ENCODE measurements at regions not wholly inside any gene's neighbourhood (a gene's known extent, or its start where the extent isn't known, plus 50 kb on each side); places are given as distances from the start of the nearest gene placed in this dataset.

- no peak for DNase-seq
- ChIA-PET POLR2A (no interaction called here), CTCF (no interaction called here)
- Histone ChIP-seq H3K79me2 (ENCODE audit: control insufficient read depth, insufficient read depth, low read length) (no peaks in the 10 kb centered on the region), H3K4me1 (ENCODE audit: control insufficient read depth in 2 of 2, insufficient read depth in 2 of 2, low read length in 2 of 2) (no peaks in the 10 kb centered on the region), H4K20me1 (ENCODE audit: control insufficient read depth, insufficient read depth, low read length, poor library complexity, severe bottlenecking) (no peaks in the 10 kb centered on the region), H2AFZ (ENCODE audit: insufficient read depth, low read depth, low read length, poor library complexity, severe bottlenecking) (no peak overlapping the region), H3K27me3 (replicated peaks in 1 of 4; ENCODE audit: control extremely low read depth in 1 of 4, control insufficient read depth in 3 of 4, insufficient read depth in 4 of 4, low read length in 3 of 4) (peaks cover 0 to 6% (median 2%) of the 10 kb centered on the region in 4 experiments), H3K27ac (ENCODE audit: low read length in 2 of 2) (no peak overlapping the region), H3K4me3 (ENCODE audit: control extremely low read depth in 1 of 5, extremely low read depth in 1 of 5, insufficient read depth in 1 of 5, low read depth in 2 of 5, low read length in 4 of 5) (no peak overlapping the region), H3K9ac (ENCODE audit: low read length) (no peak overlapping the region), H3K36me3 (replicated peaks in 1 of 2; ENCODE audit: control extremely low read depth in 1 of 2, control insufficient read depth in 1 of 2, extremely low read depth in 1 of 2, insufficient read depth in 2 of 2, low read length in 1 of 2) (no peaks in the 10 kb centered on the region), H3K9me3 (ENCODE audit: control extremely low read depth in 1 of 3, control insufficient read depth in 2 of 3, insufficient read depth in 1 of 3, low read length in 2 of 3) (no peaks in the 10 kb centered on the region), H3K4me2 (replicated peaks; ENCODE audit: low read depth, low read length, poor library complexity, severe bottlenecking) (no peak overlapping the region)
- TF ChIP-seq EZH2 (IDR thresholded peaks at IDR 0.05; ENCODE audit: borderline replicate concordance, insufficient read depth, low read depth, low read length, poor library complexity, severe bottlenecking) (no peak), CTCF (IDR thresholded peaks at IDR 0.05) (no peak)
- H3K27ac Mint-ChIP-seq: no peak overlapping the region
- no peaks in the 10 kb centered on the region for H3K9me3 Mint-ChIP-seq (ENCODE audit: insufficient read depth)
- H3K4me3 Mint-ChIP-seq: no peak overlapping the region
- 93% methylated on average over 7 of the region's 7 CpGs for WGBS (ENCODE audit: insufficient coverage)
- H3K27me3 Mint-ChIP-seq: peaks cover 9% of the 10 kb centered on the region
- H3K4me1 Mint-ChIP-seq: no peaks in the 10 kb centered on the region
- intact Hi-C loops (cut with micrococcal nuclease): no loop called here
- no peak for ATAC-seq (ENCODE audit: low read depth)
Measured at GRCh38 chr20:40844332-40844731, 155.3 kb upstream of the MAFB start.

DNA sequence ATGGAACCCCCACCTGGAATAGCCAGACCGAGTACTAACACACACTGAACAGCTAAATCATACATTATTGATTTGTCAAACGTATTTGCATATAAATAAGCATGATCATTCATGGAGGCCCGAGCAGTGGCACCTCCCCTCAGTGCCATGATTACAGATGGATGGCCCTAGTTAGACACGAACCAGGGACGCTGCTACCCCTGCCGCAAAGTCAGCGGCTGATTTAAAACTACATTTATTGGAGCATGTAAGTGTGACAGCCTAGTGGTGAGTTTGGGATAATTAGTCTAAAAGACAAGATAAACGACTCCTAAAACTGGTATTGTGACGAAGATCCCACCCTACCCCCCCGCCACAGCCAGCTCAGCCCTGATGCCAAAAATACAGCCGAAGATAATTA, 159.1 kb upstream of the MAFB start:
- no peaks in the 10 kb centered on the region for H3K27me3 Mint-ChIP-seq
- 96% methylated on average over 3 of the region's 11 CpGs for WGBS (ENCODE audit: insufficient coverage)
- no peaks in the 10 kb centered on the region for H3K79me2 ChIP-seq (ENCODE audit: control insufficient read depth, insufficient read depth, low read length)
- CTCF ChIA-PET: no interaction called here
- POLR2A ChIA-PET: no interaction called here
- H3K9ac ChIP-seq (ENCODE audit: low read length): no peak overlapping the region
- H3K27me3 ChIP-seq (replicated peaks in 1 of 4; ENCODE audit: control extremely low read depth in 1 of 4, control insufficient read depth in 3 of 4, insufficient read depth in 4 of 4, low read length in 3 of 4): peaks cover 0 to 6% (median 2%) of the 10 kb centered on the region in 4 experiments
- DNase-seq (no peak), ATAC-seq (ENCODE audit: low read depth) (no peak)
- no peaks in the 10 kb centered on the region for H3K36me3 ChIP-seq (replicated peaks in 1 of 2; ENCODE audit: control extremely low read depth in 1 of 2, control insufficient read depth in 1 of 2, extremely low read depth in 1 of 2, insufficient read depth in 2 of 2, low read length in 1 of 2)
- no peak overlapping the region for H2AFZ ChIP-seq (ENCODE audit: insufficient read depth, low read depth, low read length, poor library complexity, severe bottlenecking)
- no peaks in the 10 kb centered on the region for H3K4me1 Mint-ChIP-seq
- H3K27ac ChIP-seq (ENCODE audit: low read length in 2 of 2): no peak overlapping the region
- no peak overlapping the region for H3K4me2 ChIP-seq (replicated peaks; ENCODE audit: low read depth, low read length, poor library complexity, severe bottlenecking)
- intact Hi-C loops (cut with micrococcal nuclease): no loop called here
- no peaks in the 10 kb centered on the region for H4K20me1 ChIP-seq (ENCODE audit: control insufficient read depth, insufficient read depth, low read length, poor library complexity, severe bottlenecking)
- H3K4me1 ChIP-seq (ENCODE audit: control insufficient read depth in 2 of 2, insufficient read depth in 2 of 2, low read length in 2 of 2): no peaks in the 10 kb centered on the region
- no peak overlapping the region for H3K27ac Mint-ChIP-seq
- no peak overlapping the region for H3K4me3 ChIP-seq (ENCODE audit: control extremely low read depth in 1 of 5, extremely low read depth in 1 of 5, insufficient read depth in 1 of 5, low read depth in 2 of 5, low read length in 4 of 5)
- no peaks in the 10 kb centered on the region for H3K9me3 ChIP-seq (ENCODE audit: control extremely low read depth in 1 of 3, control insufficient read depth in 2 of 3, insufficient read depth in 1 of 3, low read length in 2 of 3)
- no peak overlapping the region for H3K4me3 Mint-ChIP-seq
- TF ChIP-seq CTCF (IDR thresholded peaks at IDR 0.05): no peak
- TF ChIP-seq EZH2 (IDR thresholded peaks at IDR 0.05; ENCODE audit: borderline replicate concordance, insufficient read depth, low read depth, low read length, poor library complexity, severe bottlenecking): no peak
- H3K9me3 Mint-ChIP-seq (ENCODE audit: insufficient read depth): no peaks in the 10 kb centered on the region

All from B cell (primary cell).